HepG2 (cell line): ENCODE measurements at regions not wholly inside any gene's neighbourhood (a gene's known extent, or its start where the extent isn't known, plus 50 kb on each side); places are given as distances from the start of the nearest gene placed in this dataset.

Source experiments
- ATAC-seq: fragments of 200-7000 bp; cut with Tn5 transposase; 3 replicates; pipeline ENCODE4 v1.9.1; 2020; ENCODE audit warnings: mild to moderate bottlenecking, moderate library complexity
- BruUV-seq: library from RNA; stranded (reverse); fragments of 400-500 nt; replicated peaks from 2 replicates; lab custom pipeline; 2021; lab: Mats Ljungman, UMichigan
- CTCF ChIA-PET: fragments of 300-600 bp; formaldehyde crosslinking; extraction: SDS; loops from one replicate; lab custom pipeline; 2021; ENCODE audit warnings: low total read pairs, inconsistent platforms, low intra/inter-chr PET ratio; lab: Yijun Ruan, JAX
- POLR2A ChIA-PET: fragments of 350-600 bp; sonication (Branson Sonifier 250); formaldehyde crosslinking; loops from one replicate; lab custom pipeline; 2020; ENCODE audit warnings: antibody characterized with exemption, inconsistent platforms; lab: Yijun Ruan, JAX
- DNase-seq: peaks from one replicate; pipeline ENCODE4 v3.0.0-alpha.2; 2015; ENCODE audit warnings: low spot score
- FAIRE-seq: peaks from 3 replicates; lab custom pipeline; 2011; peaks lifted over from hg19 to GRCh38; lab: Jason Lieb, UNC
- H2AFZ ChIP-seq: one replicate; pipeline ENCODE4 v1.6.1; 2011; ENCODE audit warnings: low read length, inconsistent platforms
- H3K27ac ChIP-seq: fragments of 300-600 bp; 3 replicates; pipeline ENCODE4 v1.8.0; 2011; ENCODE audit warnings: mixed run types, mild to moderate bottlenecking, mixed read lengths, low read length, inconsistent platforms; ENCODE audit not compliant: insufficient read depth; ENCODE audit errors: extremely low read length
- H3K27me3 ChIP-seq, 2 experiments: fragments of 200-600 bp in 1 of 2; 2 replicates in 1 of 2; 3 replicates in 1 of 2; pipeline versions ENCODE4 v1.6.0 to v1.8.0; 2011; ENCODE audit warnings: low read length in 2 of 2, mild to moderate bottlenecking in 2 of 2, moderate library complexity in 2 of 2, inconsistent platforms in 1 of 2; ENCODE audit not compliant: insufficient read depth in 2 of 2, control insufficient read depth in 1 of 2
- H3K36me3 ChIP-seq, 2 experiments: fragments of 200-600 bp in 1 of 2; replicated peaks in 1 of 2; 2 replicates in 1 of 2; 3 replicates in 1 of 2; pipeline versions ENCODE4 v1.5.1 to v1.8.0; 2011; ENCODE audit warnings: low read length in 2 of 2, inconsistent platforms in 1 of 2; ENCODE audit not compliant: insufficient read depth in 2 of 2, control insufficient read depth in 1 of 2
- H3K4me1 ChIP-seq: 2 replicates; pipeline ENCODE4 v1.5.1; 2012; ENCODE audit warnings: low read length, inconsistent platforms; ENCODE audit not compliant: insufficient read depth
- H3K4me2 ChIP-seq: 2 replicates; pipeline ENCODE4 v1.6.0; 2011; ENCODE audit warnings: low read depth, low read length, inconsistent platforms
- H3K4me3 ChIP-seq, 3 experiments: fragments of 200-600 bp in 1 of 3; sonication (generic), shearing (Covaris generic) in 1 of 3; replicated peaks in 1 of 3; 2 replicates each; pipeline ENCODE4 v1.5.1; 2011 to 2016; ENCODE audit warnings: low read length in 3 of 3, inconsistent platforms in 2 of 3, low read depth in 2 of 3, mild to moderate bottlenecking in 2 of 3, control low read depth in 1 of 3, mixed read lengths in 1 of 3; ENCODE audit not compliant: insufficient read depth in 1 of 3
- H3K79me2 ChIP-seq: one replicate; pipeline ENCODE4 v1.6.1; 2011; ENCODE audit warnings: low read length, inconsistent platforms; ENCODE audit not compliant: insufficient read depth
- H3K9ac ChIP-seq: 2 replicates; pipeline ENCODE4 v1.6.0; 2011; ENCODE audit warnings: mild to moderate bottlenecking, low read depth, low read length, inconsistent platforms; ENCODE audit not compliant: insufficient read depth
- H3K9me3 ChIP-seq: 2 replicates; pipeline ENCODE4 v1.5.1; 2012; ENCODE audit warnings: mild to moderate bottlenecking, low read length
- H4K20me1 ChIP-seq: 2 replicates; pipeline ENCODE4 v1.6.0; 2011; ENCODE audit warnings: inconsistent platforms, mild to moderate bottlenecking, low read length, moderate library complexity; ENCODE audit not compliant: insufficient read depth
- MBD4 ChIP-seq: IDR thresholded peaks from 2 replicates; pipeline ENCODE4 v1.6.1; 2012; ENCODE audit warnings: low read length, inconsistent platforms, borderline replicate concordance
- NCOA5 ChIP-seq: sonication (generic); formaldehyde crosslinking; IDR thresholded peaks from 2 replicates; pipeline ENCODE4 v1.4.0; 2020; ENCODE audit warnings: missing genetic modification reagents
- NFYC ChIP-seq: IDR thresholded peaks from 2 replicates; pipeline ENCODE4 v1.6.1; 2016; ENCODE audit warnings: missing genetic modification reagents, missing compliant biosample characterization
- NONO ChIP-seq, 2 experiments: fragments of 450-650 bp in 1 of 2; sonication (generic) in 1 of 2; formaldehyde crosslinking in 1 of 2; IDR thresholded peaks in 1 of 2; conservative IDR thresholded peaks in 1 of 2; 2 replicates each; pipeline versions ENCODE4 v1.6.1 to v1.8.0; 2017 to 2022; ENCODE audit warnings: mild to moderate bottlenecking in 1 of 2, missing genetic modification reagents in 1 of 2, moderate library complexity in 1 of 2
- PITX1 ChIP-seq: sonication (generic); formaldehyde crosslinking; IDR thresholded peaks from 2 replicates; pipeline ENCODE4 v1.5.1; 2020; ENCODE audit warnings: mild to moderate bottlenecking, missing genetic modification reagents
- POLR2AphosphoS5 ChIP-seq: IDR thresholded peaks from 2 replicates; pipeline ENCODE4 v1.6.1; 2012; ENCODE audit warnings: low read depth, low read length
- ZBTB49 ChIP-seq: sonication (generic); formaldehyde crosslinking; IDR thresholded peaks from 2 replicates; pipeline ENCODE4 v1.4.0; 2020; ENCODE audit warnings: missing genetic modification reagents, borderline replicate concordance
- ZBTB7B ChIP-seq: sonication (generic); formaldehyde crosslinking; IDR thresholded peaks from 2 replicates; pipeline ENCODE4 v1.4.0; 2020; ENCODE audit warnings: missing genetic modification reagents
- ZFP36 ChIP-seq: fragments of 150-350 bp; IDR thresholded peaks from 2 replicates; pipeline ENCODE4 v1.6.1; 2018; ENCODE audit warnings: borderline replicate concordance, low read length, low read depth; ENCODE audit not compliant: partially characterized antibody
- ZNF224 ChIP-seq: sonication (generic); formaldehyde crosslinking; IDR thresholded peaks from 2 replicates; pipeline ENCODE4 v1.5.0; 2020; ENCODE audit warnings: mild to moderate bottlenecking, missing genetic modification reagents
- ZNF260 ChIP-seq: sonication (generic); formaldehyde crosslinking; IDR thresholded peaks from 2 replicates; pipeline ENCODE4 v1.4.0; 2020; ENCODE audit warnings: missing genetic modification reagents, low read depth, mild to moderate bottlenecking, borderline replicate concordance
- ZNF414 ChIP-seq: sonication (generic); formaldehyde crosslinking; IDR thresholded peaks from 2 replicates; pipeline ENCODE4 v1.5.0; 2020; ENCODE audit warnings: missing genetic modification reagents
- ZNF614 ChIP-seq: IDR thresholded peaks from 2 replicates; pipeline ENCODE4 v1.6.1; 2018; ENCODE audit warnings: missing biosample characterization, missing genetic modification reagents, inconsistent platforms, borderline replicate concordance
- ZUFSP ChIP-seq: sonication (generic); formaldehyde crosslinking; IDR thresholded peaks from 2 replicates; pipeline ENCODE4 v1.9.0; 2021; ENCODE audit warnings: missing genetic modification reagents, mild to moderate bottlenecking, borderline replicate concordance
- WGBS: methylation state at CpG from one replicate; pipeline ENCODE4 v1.1.6; 2017; ENCODE audit warnings: low lambda C conversion rate; 5-methylcytosine and 5-hydroxymethylcytosine counted together
- in situ Hi-C: cut with HindIII; loops from 2 replicates; pipeline ENCODE4 v1.10.0; 2017; ENCODE audit warnings: low pct_unique_long_range_greater_than_20kb; ENCODE audit not compliant: extremely low pct_ligation_motif_present
- intact Hi-C: fragments of 100-400 bp; cut with micrococcal nuclease; formaldehyde crosslinking; loops from one replicate; pipeline ENCODE4 v1.10.0; 2022; ENCODE audit not compliant: unreplicated experiment

GRCh38 chr1:115184260-115184950 lies 95.1 kb upstream of the TSPAN2 start:
- ChIA-PET CTCF (no interaction called here), POLR2A (no interaction called here)
- no TSS peak for BruUV-seq
- ATAC-seq, result no peak
- H3K27me3 ChIP-seq, result no peaks in the 10 kb centered on the region
- no peaks in the 10 kb centered on the region for H4K20me1 ChIP-seq
- WGBS, result 31% methylated on average over 5 of the region's 5 CpGs
- in situ Hi-C loops, result no loop called here
- no peaks in the 10 kb centered on the region for H3K4me1 ChIP-seq
- FAIRE-seq, result no peak
- H3K27ac ChIP-seq, result no peak overlapping the region
- TF ChIP-seq NCOA5 (CRISPR knock-in tag), result no peak
- TF ChIP-seq ZNF414 (CRISPR knock-in tag), result no peak
- no peak for TF ChIP-seq PITX1
- TF ChIP-seq MBD4, result no peak
- no peak for TF ChIP-seq NONO (IDR thresholded peaks at IDR 0.05)
- TF ChIP-seq NONO (CRISPR knock-in tag; conservative IDR thresholded peaks at IDR 0.05), result no peak
- no peak overlapping the region for H3K4me3 ChIP-seq
- H2AFZ ChIP-seq, result no peak overlapping the region
- no peaks in the 10 kb centered on the region for H3K9me3 ChIP-seq
- no peak for DNase-seq
- no peak overlapping the region for H3K4me2 ChIP-seq
- intact Hi-C loops, result no loop called here
- no peaks in the 10 kb centered on the region for H3K36me3 ChIP-seq
- no peaks in the 10 kb centered on the region for H3K79me2 ChIP-seq
- H3K9ac ChIP-seq, result no peak overlapping the region

GRCh38 chr1:115183721-115184259 lies 94.5 kb upstream of the TSPAN2 start:
- in situ Hi-C loops, result no loop called here
- POLR2A ChIA-PET, result no interaction called here
- no peak for FAIRE-seq
- no peak overlapping the region for H2AFZ ChIP-seq
- DNase-seq, result no peak
- 26% methylated on average over 8 of the region's 8 CpGs for WGBS
- no peaks in the 10 kb centered on the region for H3K9me3 ChIP-seq
- intact Hi-C loops, result no loop called here
- no peak for ATAC-seq
- H3K9ac ChIP-seq, result no peak overlapping the region
- no peak overlapping the region for H3K4me3 ChIP-seq
- H3K4me2 ChIP-seq, result no peak overlapping the region
- H3K4me1 ChIP-seq, result no peaks in the 10 kb centered on the region
- no peak overlapping the region for H3K27ac ChIP-seq
- BruUV-seq, result no TSS peak
- H4K20me1 ChIP-seq, result no peaks in the 10 kb centered on the region
- H3K79me2 ChIP-seq, result no peaks in the 10 kb centered on the region
- H3K27me3 ChIP-seq, result no peaks in the 10 kb centered on the region
- CTCF ChIA-PET, result no interaction called here
- no peaks in the 10 kb centered on the region for H3K36me3 ChIP-seq
- TF ChIP-seq ZBTB49 (CRISPR knock-in tag) (no peak), ZNF260 (no peak), NFYC (CRISPR knock-in tag) (no peak), ZNF224 (no peak), POLR2AphosphoS5 (no peak), ZUFSP (CRISPR knock-in tag) (no peak), ZNF614 (no peak), ZFP36 (no peak), ZBTB7B (CRISPR knock-in tag) (no peak), NCOA5 (CRISPR knock-in tag) (no peak)
